Parathyroid adenoma (tissue), 2 donors: ENCODE measurements at regions not wholly inside any gene's neighbourhood (a gene's known extent, or its start where the extent isn't known, plus 50 kb on each side); places are given as distances from the start of the nearest gene placed in this dataset.

Experiments used
- H2AFZ ChIP-seq: fragments of 300-600 bp; sonication (generic); one replicate; pipeline ENCODE4 v1.7.0; 2017; ENCODE audit warnings: antibody characterized with exemption, mild to moderate bottlenecking
- H3K27ac ChIP-seq: fragments of 300-600 bp; sonication (generic); one replicate; pipeline ENCODE4 v1.7.0; 2017
- H3K27me3 ChIP-seq: fragments of 300-600 bp; sonication (generic); one replicate; pipeline ENCODE4 v1.7.0; 2017; ENCODE audit warnings: low read length; ENCODE audit not compliant: control insufficient read depth, insufficient read depth
- H3K36me3 ChIP-seq: fragments of 300-600 bp; sonication (generic); one replicate; pipeline ENCODE4 v1.7.0; 2017; ENCODE audit warnings: low read length; ENCODE audit not compliant: control insufficient read depth, insufficient read depth
- H3K4me1 ChIP-seq: fragments of 300-600 bp; sonication (generic); one replicate; pipeline ENCODE4 v1.7.0; 2017; ENCODE audit warnings: control low read depth
- H3K4me2 ChIP-seq: fragments of 300-600 bp; sonication (generic); one replicate; pipeline ENCODE4 v1.7.0; 2017; ENCODE audit warnings: low read length
- H3K4me3 ChIP-seq: fragments of 300-600 bp; sonication (generic); one replicate; pipeline ENCODE4 v1.7.0; 2017; ENCODE audit warnings: low read depth, low read length
- H3K79me2 ChIP-seq: fragments of 300-600 bp; sonication (generic); one replicate; pipeline ENCODE4 v1.7.0; 2017; ENCODE audit warnings: control low read depth
- H3K9ac ChIP-seq: fragments of 300-600 bp; sonication (generic); one replicate; pipeline ENCODE4 v1.7.0; 2017; ENCODE audit warnings: mild to moderate bottlenecking
- H3K9me3 ChIP-seq: fragments of 300-600 bp; sonication (generic); one replicate; pipeline ENCODE4 v1.7.0; 2017; ENCODE audit warnings: low read length; ENCODE audit not compliant: control insufficient read depth
- TF ChIP-seq, protein P1 (sequence below): fragments of 300-600 bp; sonication (generic); IDR thresholded peaks from one replicate; pipeline ENCODE4 v1.7.0; 2017; ENCODE audit warnings: antibody characterized with exemption, mild to moderate bottlenecking
- donor health status: primary hyperparathyroidism.

DNA sequence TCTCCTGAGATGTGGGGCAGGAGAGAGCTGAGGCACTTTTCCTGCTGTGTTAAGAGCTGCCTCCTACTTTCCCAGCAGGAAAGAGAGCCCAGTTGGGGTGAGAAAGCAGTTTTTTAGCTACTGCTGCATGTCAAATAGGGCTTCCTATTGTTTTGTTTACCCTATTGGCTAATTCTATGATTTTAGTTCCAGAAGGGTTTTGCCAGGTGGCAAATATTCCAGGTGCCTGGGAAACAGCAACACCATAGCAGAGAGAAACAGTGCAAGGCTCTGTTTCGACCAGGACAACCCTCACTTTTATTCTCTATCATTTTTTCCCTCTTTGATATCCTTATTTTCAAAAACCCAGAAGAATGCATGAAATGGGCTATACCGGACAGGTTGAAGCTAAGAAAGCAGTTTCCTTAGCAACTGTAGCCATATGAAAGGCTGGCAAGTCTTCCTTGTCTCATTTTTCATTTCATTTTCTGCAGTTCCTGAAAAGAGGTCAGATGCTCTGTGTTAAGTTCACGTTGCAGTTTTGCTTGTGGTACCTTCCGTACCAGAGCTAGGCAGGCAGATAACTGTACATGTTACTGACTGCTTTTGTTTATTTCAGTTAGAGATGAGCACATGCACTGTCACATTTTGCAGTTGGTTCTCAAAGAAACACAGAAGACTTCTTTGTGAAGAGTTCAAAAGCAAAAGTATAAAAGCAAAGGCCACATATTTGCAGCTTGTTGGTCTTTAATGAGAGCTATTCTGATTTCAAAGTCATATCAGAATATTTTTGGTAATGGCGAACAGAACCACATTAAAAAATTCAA lies 84.8 kb downstream of the AQP4 start:
- H3K36me3 ChIP-seq, result no peaks in the 10 kb centered on the region
- no peak overlapping the region for H3K27ac ChIP-seq
- no peak overlapping the region for H3K4me2 ChIP-seq
- no peak overlapping the region for H3K4me3 ChIP-seq
- no peak overlapping the region for H2AFZ ChIP-seq
- no peaks in the 10 kb centered on the region for H3K79me2 ChIP-seq
- no peaks in the 10 kb centered on the region for H3K27me3 ChIP-seq
- no peaks in the 10 kb centered on the region for H3K4me1 ChIP-seq
- TF ChIP-seq, protein P1, sequence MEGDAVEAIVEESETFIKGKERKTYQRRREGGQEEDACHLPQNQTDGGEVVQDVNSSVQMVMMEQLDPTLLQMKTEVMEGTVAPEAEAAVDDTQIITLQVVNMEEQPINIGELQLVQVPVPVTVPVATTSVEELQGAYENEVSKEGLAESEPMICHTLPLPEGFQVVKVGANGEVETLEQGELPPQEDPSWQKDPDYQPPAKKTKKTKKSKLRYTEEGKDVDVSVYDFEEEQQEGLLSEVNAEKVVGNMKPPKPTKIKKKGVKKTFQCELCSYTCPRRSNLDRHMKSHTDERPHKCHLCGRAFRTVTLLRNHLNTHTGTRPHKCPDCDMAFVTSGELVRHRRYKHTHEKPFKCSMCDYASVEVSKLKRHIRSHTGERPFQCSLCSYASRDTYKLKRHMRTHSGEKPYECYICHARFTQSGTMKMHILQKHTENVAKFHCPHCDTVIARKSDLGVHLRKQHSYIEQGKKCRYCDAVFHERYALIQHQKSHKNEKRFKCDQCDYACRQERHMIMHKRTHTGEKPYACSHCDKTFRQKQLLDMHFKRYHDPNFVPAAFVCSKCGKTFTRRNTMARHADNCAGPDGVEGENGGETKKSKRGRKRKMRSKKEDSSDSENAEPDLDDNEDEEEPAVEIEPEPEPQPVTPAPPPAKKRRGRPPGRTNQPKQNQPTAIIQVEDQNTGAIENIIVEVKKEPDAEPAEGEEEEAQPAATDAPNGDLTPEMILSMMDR, result no peak
- H3K9me3 ChIP-seq, result no peaks in the 10 kb centered on the region
- H3K9ac ChIP-seq, result no peak overlapping the region

DNA sequence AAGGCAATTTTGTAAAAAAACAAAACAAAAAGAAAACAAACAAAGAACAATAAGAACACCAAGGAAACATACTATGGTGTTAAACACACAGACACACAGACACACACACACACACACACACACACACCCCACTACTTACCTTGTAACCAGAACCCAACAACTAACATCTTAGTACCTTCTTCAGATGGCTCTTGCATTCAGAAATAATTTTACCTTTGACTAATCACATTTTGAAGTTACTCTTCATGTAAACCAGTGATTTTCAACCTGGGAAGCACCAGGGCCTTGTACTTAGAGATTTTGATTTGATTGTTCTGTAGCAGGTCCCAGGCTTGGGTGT lies 87.5 kb downstream of the AQP4 start:
- H3K27me3 ChIP-seq, result no peaks in the 10 kb centered on the region
- H2AFZ ChIP-seq, result no peak overlapping the region
- no peaks in the 10 kb centered on the region for H3K4me1 ChIP-seq
- H3K4me2 ChIP-seq, result no peak overlapping the region
- H3K36me3 ChIP-seq, result no peaks in the 10 kb centered on the region
- no peak overlapping the region for H3K9ac ChIP-seq
- no peak overlapping the region for H3K4me3 ChIP-seq
- H3K27ac ChIP-seq, result no peak overlapping the region
- H3K9me3 ChIP-seq, result no peaks in the 10 kb centered on the region
- no peaks in the 10 kb centered on the region for H3K79me2 ChIP-seq
- TF ChIP-seq, protein P1, result no peak

DNA sequence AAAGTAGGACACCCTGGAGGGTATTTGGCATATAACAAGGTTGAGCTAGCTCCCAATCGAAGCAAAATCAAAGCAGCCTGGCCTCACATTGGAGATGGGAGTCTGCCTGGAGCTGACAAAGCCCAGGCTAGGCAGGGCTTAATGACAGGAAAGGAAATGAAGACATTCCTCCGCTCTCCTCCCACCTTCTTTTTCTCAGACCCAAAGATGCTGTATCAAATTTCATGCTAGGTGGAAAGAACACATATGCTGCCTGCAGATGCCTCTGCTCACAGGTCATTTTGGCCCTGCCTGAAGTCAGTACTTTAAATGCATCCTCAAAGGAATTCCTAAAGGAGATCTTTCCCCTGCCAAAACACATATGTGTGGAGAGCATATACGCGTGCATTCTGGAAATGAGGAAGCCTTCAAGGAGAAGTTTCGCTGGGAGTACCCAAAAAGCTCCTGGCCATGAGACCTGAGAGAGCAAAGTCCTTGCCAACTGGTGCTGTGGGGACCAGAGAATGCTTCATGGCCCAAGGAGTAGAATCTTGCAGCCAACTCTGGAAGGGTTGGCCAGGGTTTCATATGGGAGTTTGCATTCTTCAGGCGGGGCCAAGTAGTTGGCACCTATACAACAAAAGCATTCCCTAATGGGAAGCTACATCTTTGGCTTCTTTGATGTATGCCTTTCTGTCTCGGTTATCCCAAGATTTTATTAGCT lies 88.0 kb downstream of the AQP4 start:
- Histone ChIP-seq H3K79me2 (no peaks in the 10 kb centered on the region), H3K9ac (no peak overlapping the region), H3K4me3 (no peak overlapping the region), H2AFZ (no peak overlapping the region), H3K27ac (no peak overlapping the region), H3K36me3 (no peaks in the 10 kb centered on the region), H3K4me2 (no peak overlapping the region), H3K4me1 (no peaks in the 10 kb centered on the region), H3K27me3 (no peaks in the 10 kb centered on the region), H3K9me3 (no peaks in the 10 kb centered on the region)
- TF ChIP-seq, protein P1, result no peak

DNA sequence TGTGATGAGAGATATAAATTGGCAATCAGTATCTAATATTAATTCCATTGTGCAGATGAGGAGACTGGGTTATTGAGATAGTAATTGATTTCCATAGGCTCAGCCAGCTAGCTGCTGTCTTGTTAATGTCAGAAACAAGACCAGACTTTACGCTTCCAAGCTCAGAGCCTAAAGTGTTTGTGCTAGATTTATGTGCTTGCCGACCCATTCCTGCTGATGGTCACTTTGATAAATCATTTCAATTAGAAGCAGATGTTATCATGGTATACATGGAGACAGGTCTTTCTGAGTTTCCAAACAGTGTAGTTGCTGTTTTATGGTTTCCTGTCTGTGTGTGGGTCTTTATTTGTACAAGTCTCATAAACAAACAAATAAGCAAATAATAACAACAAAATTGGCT lies 92.8 kb downstream of the AQP4 start:
- Histone ChIP-seq H3K27ac (no peak overlapping the region), H2AFZ (no peak overlapping the region), H3K9ac (no peak overlapping the region), H3K27me3 (no peaks in the 10 kb centered on the region), H3K9me3 (no peaks in the 10 kb centered on the region), H3K79me2 (no peaks in the 10 kb centered on the region), H3K4me2 (no peak overlapping the region), H3K36me3 (no peaks in the 10 kb centered on the region), H3K4me3 (no peak overlapping the region), H3K4me1 (no peaks in the 10 kb centered on the region)
- TF ChIP-seq, protein P1, result no peak
